PC-9 (cell line): ENCODE measurements at regions not wholly inside any gene's neighbourhood (a gene's known extent, or its start where the extent isn't known, plus 50 kb on each side); places are given as distances from the start of the nearest gene placed in this dataset.
A peak's percentile ranks its signal among the peaks of the same experiment; 100 is the strongest.

ENCODE experiments used
- BruUV-seq: library from RNA; stranded (reverse); fragments of 400-500 nt; replicated peaks from 2 replicates; lab custom pipeline; 2021; lab: Mats Ljungman, UMichigan
- CTCF ChIA-PET: fragments of 300-600 bp; sonication (Branson Sonifier 250); formaldehyde crosslinking; loops from one replicate; lab custom pipeline; 2022; ENCODE audit warnings: antibody characterized with exemption; lab: Charles Lee
- POLR2A ChIA-PET: fragments of 300-600 bp; sonication (Branson Sonifier 250); formaldehyde crosslinking; loops from one replicate; lab custom pipeline; 2022; ENCODE audit warnings: antibody characterized with exemption; ENCODE audit not compliant: unreplicated experiment; lab: Charles Lee
- DNase-seq, 2 experiments: peaks; one replicate each; pipeline versions ENCODE4 v3.0.0 to v3.0.0-alpha.2; 2015 to 2022; ENCODE audit warnings: mixed read lengths in 1 of 2
- H2AFZ ChIP-seq: fragments of 200-600 bp; sonication (generic); 2 replicates; pipeline ENCODE4 v1.8.1; 2017; ENCODE audit warnings: antibody characterized with exemption
- H3F3A ChIP-seq: fragments of 200-600 bp; sonication (generic); 2 replicates; pipeline ENCODE4 v1.8.1; 2017; ENCODE audit warnings: antibody characterized with exemption, mild to moderate bottlenecking, low read depth; ENCODE audit not compliant: insufficient read depth
- H3K27ac ChIP-seq: fragments of 200-600 bp; sonication (generic); 2 replicates; pipeline ENCODE4 v1.6.1; 2016; ENCODE audit warnings: mixed run types
- H3K27me3 ChIP-seq: fragments of 200-600 bp; sonication (generic); 2 replicates; pipeline ENCODE4 v1.6.1; 2016; ENCODE audit warnings: low read depth, mixed run types; ENCODE audit not compliant: insufficient read depth
- H3K36me3 ChIP-seq: fragments of 200-600 bp; sonication (generic); 2 replicates; pipeline ENCODE4 v1.6.1; 2016; ENCODE audit warnings: low read depth, mixed run types
- H3K4me1 ChIP-seq: fragments of 200-600 bp; sonication (generic); replicated peaks from 2 replicates; pipeline ENCODE4 v1.6.1; 2016; ENCODE audit warnings: mixed run types; ENCODE audit not compliant: insufficient read depth
- H3K4me2 ChIP-seq: fragments of 200-600 bp; sonication (generic); 2 replicates; pipeline ENCODE4 v1.6.1; 2017; ENCODE audit warnings: mixed run types
- H3K4me3 ChIP-seq: fragments of 200-600 bp; sonication (generic); 2 replicates; pipeline ENCODE4 v1.6.1; 2016; ENCODE audit warnings: mixed run types
- H3K79me2 ChIP-seq: fragments of 200-600 bp; sonication (generic); 2 replicates; pipeline ENCODE4 v1.6.1; 2017; ENCODE audit warnings: low read depth, mixed run types
- H3K9me2 ChIP-seq: fragments of 200-600 bp; sonication (generic); 2 replicates; pipeline ENCODE4 v1.8.1; 2017; ENCODE audit warnings: mild to moderate bottlenecking; ENCODE audit not compliant: insufficient read depth
- H3K9me3 ChIP-seq: fragments of 200-600 bp; sonication (generic); 2 replicates; pipeline ENCODE4 v1.8.1; 2016; ENCODE audit warnings: low read depth; ENCODE audit not compliant: insufficient read depth
- H4K20me1 ChIP-seq: fragments of 200-600 bp; sonication (generic); 2 replicates; pipeline ENCODE4 v1.8.1; 2017; ENCODE audit not compliant: insufficient read depth
- CTCF ChIP-seq: fragments of 200-600 bp; sonication (generic); conservative IDR thresholded peaks from 2 replicates; pipeline ENCODE4 v1.6.1; 2017; ENCODE audit warnings: mixed run types, antibody characterized with exemption, mild to moderate bottlenecking, moderate library complexity
- EZH2 ChIP-seq: fragments of 200-600 bp; sonication (generic); IDR thresholded peaks from 2 replicates; pipeline ENCODE4 v1.8.0; 2017; ENCODE audit warnings: antibody characterized with exemption, low read depth
- intact Hi-C: fragments of 100-400 bp; cut with micrococcal nuclease; formaldehyde crosslinking; loops from one replicate; pipeline ENCODE4 v1.10.0; 2022; ENCODE audit not compliant: unreplicated experiment

GRCh38 chr14:85280074-85280473 lies 249.9 kb upstream of the FLRT2 start:
- peak in 1 of 2 experiments; percentile 34 for DNase-seq
- Histone ChIP-seq H4K20me1 (no peaks in the 10 kb centered on the region), H3F3A (no peaks in the 10 kb centered on the region), H3K27me3 (no peaks in the 10 kb centered on the region), H3K4me1 (no peaks in the 10 kb centered on the region), H3K9me3 (no peaks in the 10 kb centered on the region), H3K79me2 (no peaks in the 10 kb centered on the region), H3K4me3 (no peak overlapping the region), H2AFZ (no peak overlapping the region), H3K27ac (no peak overlapping the region), H3K4me2 (no peak overlapping the region), H3K36me3 (no peaks in the 10 kb centered on the region), H3K9me2 (no peaks in the 10 kb centered on the region)
- no TSS peak for BruUV-seq
- CTCF ChIA-PET: interaction anchor here (0.6 kb wide), 1 partner anchor 16 kb away, joined by 11 read pairs; no protein-coding TSS in a partner anchor
- POLR2A ChIA-PET: no interaction called here
- intact Hi-C loops: no loop called here
- TF ChIP-seq EZH2 (no peak), CTCF (no peak)

- no peaks in the 10 kb centered on the region for H3K4me1 ChIP-seq
- CTCF ChIA-PET: no interaction called here
Measured at GRCh38 chr14:85281921-85282320, 248.0 kb upstream of the FLRT2 start.

GRCh38 chr14:85288041-85288440 lies 241.9 kb upstream of the FLRT2 start:
- no peaks in the 10 kb centered on the region for H3F3A ChIP-seq
- no peaks in the 10 kb centered on the region for H3K4me1 ChIP-seq
- H3K27ac ChIP-seq: no peak overlapping the region
- CTCF ChIA-PET: no interaction called here
- H3K36me3 ChIP-seq: no peaks in the 10 kb centered on the region
- H3K4me3 ChIP-seq: no peak overlapping the region
- H2AFZ ChIP-seq: no peak overlapping the region
- H3K4me2 ChIP-seq: no peak overlapping the region
- POLR2A ChIA-PET: no interaction called here
- intact Hi-C loops: no loop called here
- no peak for DNase-seq
- no peaks in the 10 kb centered on the region for H3K9me2 ChIP-seq
- TF ChIP-seq CTCF (no peak), EZH2 (no peak)
- no peaks in the 10 kb centered on the region for H3K9me3 ChIP-seq
- H3K79me2 ChIP-seq: no peaks in the 10 kb centered on the region
- no peaks in the 10 kb centered on the region for H4K20me1 ChIP-seq
- no peaks in the 10 kb centered on the region for H3K27me3 ChIP-seq
- BruUV-seq: no TSS peak

More at GRCh38 chr14:85281921-85282320, 248.0 kb upstream of the FLRT2 start:
- no peaks in the 10 kb centered on the region for H3K36me3 ChIP-seq
- H3K27me3 ChIP-seq: no peaks in the 10 kb centered on the region
- no peak for TF ChIP-seq EZH2
- TF ChIP-seq CTCF: no peak
- no peaks in the 10 kb centered on the region for H3K9me2 ChIP-seq
- H3F3A ChIP-seq: no peaks in the 10 kb centered on the region
- H3K9me3 ChIP-seq: no peaks in the 10 kb centered on the region
- BruUV-seq: no TSS peak
- no peak overlapping the region for H2AFZ ChIP-seq
- no peak overlapping the region for H3K27ac ChIP-seq
- no peaks in the 10 kb centered on the region for H4K20me1 ChIP-seq
- no peaks in the 10 kb centered on the region for H3K79me2 ChIP-seq
- POLR2A ChIA-PET: no interaction called here
- intact Hi-C loops: no loop called here
- no peak overlapping the region for H3K4me2 ChIP-seq
- H3K4me3 ChIP-seq: no peak overlapping the region
- DNase-seq: no peak
